NCI-H82 (cell line): ENCODE measurements at regions not wholly inside any gene's neighbourhood (a gene's known extent, or its start where the extent isn't known, plus 50 kb on each side); places are given as distances from the start of the nearest gene placed in this dataset.
A peak's percentile ranks its signal among the peaks of the same experiment; 100 is the strongest.
"Not testable (repeated sequence)": the region's sequence is repeated elsewhere in the genome, so short reads cannot be mapped to it uniquely, and the experiment has no call there.

ENCODE experiments used
- DNase-seq: peaks from one replicate; lab custom pipeline; 2025; lab: John Stamatoyannopoulos, UW

GRCh38 chr12:102666176-102666575 is 185.8 kb upstream of the IGF1 start:
- peak; percentile 38 for DNase-seq

DNA sequence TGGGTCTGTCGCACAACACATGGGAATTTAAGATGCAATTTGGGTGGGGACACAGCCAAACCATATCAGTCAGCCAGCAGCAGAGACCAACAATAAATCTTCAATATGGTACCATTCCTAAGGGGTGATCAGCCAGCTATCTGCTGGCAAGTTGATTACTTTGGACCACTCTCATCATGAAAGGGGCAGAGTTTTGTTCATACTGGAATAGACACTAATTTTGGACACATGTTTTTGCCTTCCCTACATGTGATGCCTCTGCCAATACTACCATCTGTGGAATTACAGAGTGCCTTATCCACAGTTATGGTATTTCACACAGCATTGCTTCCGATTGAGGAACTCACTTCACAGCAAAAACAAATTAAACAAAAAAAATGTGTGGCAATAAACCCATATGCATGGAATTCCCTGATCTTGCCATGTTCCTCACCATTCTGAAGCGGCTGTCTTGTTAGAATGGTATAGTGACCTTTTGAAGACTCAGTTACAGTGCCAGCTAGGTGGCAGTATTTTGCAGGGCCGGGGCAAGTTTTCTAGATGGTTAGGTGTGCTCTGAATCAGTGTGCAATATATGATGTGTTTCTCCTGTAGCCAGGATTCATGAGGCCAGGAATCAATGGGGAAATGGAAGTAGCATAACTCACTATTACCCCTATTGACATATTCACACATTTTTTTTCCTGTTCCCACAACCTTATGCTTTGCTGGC is 179.0 kb upstream of the IGF1 start:
- peak; percentile 10 for DNase-seq

DNA sequence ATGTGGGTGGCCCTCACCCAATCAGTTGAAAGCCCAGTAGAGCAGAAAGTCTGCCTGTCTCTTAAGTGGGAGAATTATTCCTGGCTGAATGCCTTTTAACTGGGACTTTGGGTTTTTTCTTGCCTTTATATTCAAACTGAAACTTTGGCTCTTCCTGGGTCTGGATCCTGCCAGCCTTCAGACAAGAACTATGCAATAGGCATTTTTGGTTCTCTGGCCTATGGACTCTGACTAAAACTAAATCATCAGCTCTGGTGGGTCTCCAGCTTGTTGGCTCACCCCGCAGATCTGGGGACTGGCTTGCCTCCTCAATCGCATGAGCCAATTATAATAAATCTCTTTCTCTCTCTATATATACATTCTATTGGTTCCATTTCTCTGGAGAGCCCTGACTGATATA is 173.0 kb upstream of the IGF1 start:
- DNase-seq, result no peak

DNA sequence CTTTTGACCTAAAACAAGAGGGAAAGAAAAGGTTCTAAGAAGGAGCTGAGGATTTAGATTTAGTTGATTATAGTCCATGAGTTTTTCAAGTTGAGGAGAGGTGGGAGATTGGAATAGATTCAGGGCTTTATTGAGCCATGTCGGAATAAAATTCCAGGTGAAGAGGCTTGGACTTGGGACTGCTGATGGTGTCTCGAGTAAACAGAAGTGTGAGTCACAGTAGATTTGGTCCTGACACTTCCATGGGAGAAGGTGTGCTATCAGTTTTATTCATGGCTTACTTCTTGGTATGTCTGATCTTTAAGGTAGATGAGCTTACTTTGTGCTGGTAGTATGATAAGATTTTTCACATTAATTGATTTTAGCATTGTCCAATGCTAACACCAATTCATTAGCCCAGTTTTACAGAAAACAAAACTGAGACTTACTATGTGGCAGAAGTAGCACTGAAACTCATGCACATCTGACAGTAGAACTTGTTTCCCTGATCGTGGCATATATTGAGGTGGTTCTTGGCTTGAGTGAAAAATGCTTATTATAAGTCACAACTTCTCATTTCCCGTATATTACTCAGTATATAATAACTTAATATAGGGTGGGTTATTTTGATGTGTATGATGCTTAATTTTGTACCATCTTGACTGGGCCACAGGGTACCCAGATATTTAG is 172.4 kb upstream of the IGF1 start:
- DNase-seq, result no peak

DNA sequence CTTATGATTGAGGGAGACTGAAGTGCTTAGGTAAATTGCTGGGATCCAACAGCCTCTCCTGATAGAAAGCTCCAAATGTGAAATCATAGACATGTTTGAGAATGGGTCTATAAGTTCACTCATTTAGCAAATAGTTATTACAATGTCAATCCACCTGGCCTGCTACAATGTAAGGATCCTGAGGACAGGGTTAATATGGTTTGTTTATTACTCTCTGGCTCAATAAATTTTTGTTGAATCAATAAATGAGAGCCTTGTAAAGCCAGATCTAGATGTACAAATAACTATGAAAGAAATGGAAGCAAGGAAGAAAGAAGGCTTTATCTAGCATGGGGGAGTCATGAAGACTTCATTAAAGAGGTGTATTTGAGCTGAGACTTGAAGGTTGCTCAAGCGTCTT is 165.6 kb upstream of the IGF1 start:
- no peak for DNase-seq

DNA sequence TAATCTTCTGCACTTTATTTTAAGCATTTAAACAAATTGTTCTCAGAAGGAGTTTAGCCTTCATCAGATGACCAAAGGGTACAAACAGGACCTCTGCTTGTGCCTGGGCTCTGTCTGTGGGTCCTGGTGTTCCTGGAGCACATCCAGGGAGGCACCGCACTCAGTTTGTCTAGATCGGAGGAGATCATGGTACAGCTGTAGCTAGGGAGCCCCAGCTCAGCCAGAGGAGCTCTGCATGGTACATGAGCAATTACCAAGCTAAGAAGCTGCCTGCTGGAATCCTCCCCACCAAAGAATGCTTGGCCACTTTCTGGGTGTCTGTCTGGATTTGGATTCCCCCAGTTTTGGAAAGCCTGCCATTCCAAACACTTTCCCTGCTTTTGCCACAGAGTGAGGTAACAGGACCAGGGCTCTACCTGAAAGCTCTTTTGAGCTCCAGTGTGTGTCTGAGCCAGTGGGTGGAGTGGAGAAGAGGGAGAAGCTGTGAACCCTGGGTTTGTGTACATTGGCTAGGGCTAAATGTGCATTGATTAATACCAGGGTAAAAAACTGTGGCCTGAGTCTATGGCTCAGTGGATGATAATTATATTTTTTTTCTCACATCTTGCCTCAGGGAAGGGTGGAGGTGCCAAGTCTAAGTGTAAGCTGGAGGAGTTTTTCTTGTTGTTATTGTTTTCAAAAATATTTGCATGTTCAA is 163.7 kb upstream of the IGF1 start:
- DNase-seq, result no peak

GRCh38 chr12:102642199-102642598 is 161.8 kb upstream of the IGF1 start:
- no peak for DNase-seq

- not testable (repeated sequence) for DNase-seq
These were observed 160.3 kb upstream of the IGF1 start for GRCh38 chr12:102640658-102641057.

GRCh38 chr12:102638777-102639176 is 158.4 kb upstream of the IGF1 start:
- DNase-seq, result no peak

- DNase-seq, result no peak
These were observed 153.7 kb upstream of the IGF1 start for GRCh38 chr12:102633981-102634605.

DNA sequence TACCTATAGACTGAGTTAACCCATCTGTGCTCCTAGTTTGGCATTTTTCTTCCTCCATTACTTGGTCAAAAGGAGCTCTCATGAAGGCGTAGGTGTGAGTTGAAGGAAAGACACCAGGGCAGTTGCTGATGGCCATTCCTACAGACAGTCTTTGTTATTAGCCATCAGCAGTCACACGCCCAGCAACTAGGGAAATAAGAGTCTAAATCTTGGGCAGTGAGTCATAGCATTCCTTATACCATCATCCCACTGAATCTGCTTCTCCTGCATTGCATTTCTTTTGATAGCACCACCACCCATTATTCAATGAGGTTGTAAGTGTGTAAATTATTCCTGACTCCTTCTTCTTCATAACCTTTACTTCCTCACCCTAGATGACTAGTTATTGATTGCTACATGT is 150.9 kb upstream of the IGF1 start:
- no peak for DNase-seq

DNA sequence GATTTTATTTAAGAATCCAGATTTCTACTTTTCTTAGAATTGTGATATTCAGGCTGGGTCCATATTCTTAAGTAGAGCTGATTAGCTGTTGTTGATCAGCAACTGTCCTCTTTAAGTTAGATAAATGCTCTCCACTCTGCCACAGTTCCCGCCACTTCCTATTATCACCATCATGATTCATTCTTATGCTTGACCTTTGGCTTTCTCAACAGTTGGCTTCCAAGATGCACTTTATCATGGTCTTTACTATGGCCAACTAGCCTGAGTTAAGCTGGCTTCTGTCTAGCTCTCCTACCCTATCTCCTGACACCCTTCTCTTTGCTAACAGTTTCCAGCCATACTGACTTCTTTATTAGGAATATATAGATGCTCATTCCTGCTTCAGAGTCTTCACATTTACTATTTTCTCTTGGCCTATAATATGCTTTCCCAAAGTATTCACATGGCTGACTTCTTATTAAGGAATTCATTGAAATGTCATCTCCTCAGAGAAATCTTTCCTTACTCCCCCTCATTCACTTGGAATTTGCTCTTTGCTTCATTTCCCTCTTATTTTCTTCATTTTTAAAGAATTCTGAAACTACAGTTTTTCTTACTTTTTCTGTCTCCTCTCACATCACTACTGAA is 149.0 kb upstream of the IGF1 start:
- peak; percentile 8 for DNase-seq

GRCh38 chr12:102625819-102626218 is 145.5 kb upstream of the IGF1 start:
- no peak for DNase-seq

DNA sequence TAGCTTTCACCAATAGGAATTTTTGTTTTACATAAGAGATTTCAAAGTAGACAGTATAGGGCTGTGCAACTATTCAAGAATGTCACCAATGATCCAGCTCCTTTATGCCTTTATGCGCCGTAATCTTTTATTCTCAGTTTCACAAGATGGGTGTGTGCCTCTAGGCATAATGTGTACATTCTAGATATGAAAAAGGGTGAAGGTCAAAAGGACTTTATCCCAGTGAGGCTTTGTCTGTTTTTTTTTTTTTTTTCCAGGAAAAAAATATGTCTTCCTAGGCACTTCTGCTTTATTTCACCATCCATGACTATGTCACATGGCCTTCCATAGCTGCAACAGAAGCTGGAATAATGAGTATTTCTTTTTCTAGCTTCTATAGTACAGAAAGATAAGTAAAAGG is 142.3 kb upstream of the IGF1 start:
- DNase-seq, result no peak

GRCh38 chr12:102618197-102618877 is 138.0 kb upstream of the IGF1 start:
- DNase-seq, result no peak

DNA sequence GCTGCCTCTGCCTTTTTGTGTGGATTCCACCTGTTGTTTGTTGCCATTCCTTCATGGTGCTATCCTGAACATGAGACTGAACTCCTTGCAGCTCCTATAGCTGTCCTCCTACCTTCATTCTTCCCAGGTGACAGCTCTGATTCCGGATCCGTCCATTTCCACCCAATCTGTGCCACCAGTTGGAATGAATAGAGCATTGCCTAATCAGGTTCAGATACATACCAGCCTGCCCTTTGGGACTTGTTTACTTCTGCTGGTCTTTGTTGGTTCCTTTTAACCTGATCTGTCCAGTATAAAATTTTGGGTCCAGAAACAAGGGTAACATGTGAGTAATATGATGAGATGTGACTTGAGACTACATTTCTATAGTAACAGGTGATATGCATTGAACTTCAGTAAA is 136.3 kb upstream of the IGF1 start:
- no peak for DNase-seq

DNA sequence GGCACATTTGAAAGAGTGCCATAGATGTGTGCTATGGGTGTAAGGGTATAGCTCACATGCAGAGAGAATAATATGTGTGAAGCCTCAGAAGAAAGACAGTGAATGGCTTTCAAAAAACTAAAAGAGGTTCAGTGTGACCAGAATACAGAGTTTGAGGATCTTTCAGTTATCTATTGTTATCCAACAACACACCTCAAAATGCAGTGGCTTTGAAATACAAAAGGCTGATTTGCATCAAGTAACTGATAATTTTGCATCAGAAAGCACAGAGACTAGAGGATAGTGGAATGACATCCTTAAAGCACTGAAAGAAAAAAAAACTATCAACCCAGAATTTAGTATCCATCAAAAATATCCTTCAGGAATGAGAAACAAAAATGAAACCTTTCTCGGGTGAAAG is 131.6 kb upstream of the IGF1 start:
- DNase-seq, result no peak

- DNase-seq, result no peak
These were observed 129.6 kb upstream of the IGF1 start for GRCh38 chr12:102609996-102610395.

DNA sequence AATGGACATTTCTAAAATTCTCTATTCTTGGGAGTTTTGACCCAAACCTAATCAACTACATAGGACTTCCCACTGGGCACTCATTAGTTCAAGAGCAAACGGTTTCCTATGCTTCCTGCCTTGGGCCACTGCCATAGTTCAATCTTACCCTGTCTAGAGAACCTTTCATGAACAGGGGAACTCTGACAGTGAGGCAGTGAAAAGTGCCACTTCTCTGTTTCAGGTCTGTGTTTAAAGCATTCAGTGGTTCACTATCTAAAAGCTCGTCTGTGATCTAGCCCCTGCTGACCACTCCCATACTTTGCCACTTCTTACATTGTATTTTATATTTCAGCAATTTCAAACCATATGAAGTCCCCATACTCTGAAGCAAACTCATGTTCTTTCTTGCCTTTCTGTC is 122.7 kb upstream of the IGF1 start:
- no peak for DNase-seq

GRCh38 chr12:102602521-102602920 is 122.2 kb upstream of the IGF1 start:
- peak; percentile 8 for DNase-seq

DNA sequence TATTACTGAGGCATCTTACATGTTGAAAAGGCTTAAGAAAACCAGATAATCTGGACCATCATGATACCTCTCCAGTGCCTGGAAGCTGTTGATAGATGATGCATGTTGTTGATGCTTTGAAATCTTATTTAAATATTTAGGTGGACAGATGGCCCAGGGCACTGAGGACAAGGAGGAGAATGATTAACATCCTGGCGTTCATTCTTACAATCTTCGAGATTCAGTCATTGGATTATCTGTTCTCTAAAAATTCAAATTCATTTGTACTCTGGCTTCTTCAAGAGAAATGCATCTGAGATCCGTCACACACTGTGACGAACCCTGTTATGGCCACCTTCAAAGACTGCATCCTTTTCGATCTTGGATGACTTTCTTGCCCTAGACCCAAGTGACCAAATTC is 121.3 kb upstream of the IGF1 start:
- peak; percentile 96 for DNase-seq

DNA sequence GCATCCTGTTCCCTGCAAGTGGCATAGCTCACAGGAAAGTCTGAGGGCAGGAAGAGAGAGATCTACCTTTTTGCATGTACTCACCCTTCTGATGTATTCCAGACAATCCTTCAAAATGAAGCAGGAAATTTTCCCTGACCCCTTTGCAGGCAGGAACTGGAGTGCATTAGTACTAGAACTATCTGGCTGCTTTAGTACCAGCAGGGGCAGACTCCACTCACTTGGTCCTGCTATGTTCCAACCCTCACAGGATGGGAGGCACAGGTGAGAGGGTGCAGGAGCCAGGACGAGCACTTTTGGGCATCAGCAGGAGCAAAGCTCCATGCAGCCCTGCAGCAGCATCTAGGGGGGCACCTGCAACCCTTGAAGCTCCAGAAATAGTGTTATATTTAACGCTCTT is 116.3 kb upstream of the IGF1 start:
- no peak for DNase-seq
